ENCODE measurements at regions not wholly inside any gene's neighbourhood (a gene's known extent, or its start where the extent isn't known, plus 50 kb on each side); places are given as distances from the start of the nearest gene placed in this dataset.

GRCh38 chr15:97061392-97061791 lies 730.9 kb downstream of the NR2F2 start:
- CTCF ChIA-PET = no interaction called here

More at GRCh38 chr15:97061392-97061791, 730.9 kb downstream of the NR2F2 start:
- Mint-ChIP-seq H3K36me3 (peaks cover 2% of the 10 kb centered on the region; the same call in 1 of the 2 replicates), H3K4me1 (peaks cover 43% of the 10 kb centered on the region), H3K4me3 (0 out of 2 replicates have a peak overlapping the region, but pooled peaks have one; percentile 0), H3K27me3 (ENCODE audit: low read depth) (peaks cover 9% of the 10 kb centered on the region), H3K9me3 (peaks cover 13% of the 10 kb centered on the region), H3K27ac (peak overlapping the region; percentile 12; the same call in 1 of the 2 replicates)
- DNase-seq (ENCODE audit: low spot score) (no peak), ATAC-seq (peak; percentile 74)
- POLR2A ChIA-PET = no interaction called here
- TF ChIP-seq RORB (CRISPR knock-in tag; IDR thresholded peaks at IDR 0.05) = no peak
- no peak for TF ChIP-seq JUN (CRISPR knock-in tag; IDR thresholded peaks at IDR 0.05)
- TF ChIP-seq CREM (CRISPR knock-in tag; IDR thresholded peaks at IDR 0.05) = no peak
- no peak for TF ChIP-seq SMAD4 (CRISPR knock-in tag; IDR thresholded peaks at IDR 0.05)
- no peak for TF ChIP-seq MYBL2 (CRISPR knock-in tag; IDR thresholded peaks at IDR 0.05)
- TF ChIP-seq NR2C2 (CRISPR knock-in tag; IDR thresholded peaks at IDR 0.05) = no peak
- no peak for TF ChIP-seq ATF1 (CRISPR knock-in tag; IDR thresholded peaks at IDR 0.05)
- no peak for TF ChIP-seq AR (CRISPR knock-in tag; IDR thresholded peaks at IDR 0.05)
- no peak for TF ChIP-seq ZNF138 (CRISPR knock-in tag; conservative IDR thresholded peaks at IDR 0.05)
- TF ChIP-seq SP1 (CRISPR knock-in tag; conservative IDR thresholded peaks at IDR 0.05) = no peak
- no peak for TF ChIP-seq ZBTB21 (CRISPR knock-in tag; IDR thresholded peaks at IDR 0.05; ENCODE audit: borderline replicate concordance)
- no peak for TF ChIP-seq CTCF (IDR thresholded peaks at IDR 0.05)
- no peak for TF ChIP-seq PRDM15 (CRISPR knock-in tag; IDR thresholded peaks at IDR 0.05)
- TF ChIP-seq ZNF396 (CRISPR knock-in tag; IDR thresholded peaks at IDR 0.05; ENCODE audit: borderline replicate concordance) = no peak
- no peak for TF ChIP-seq HMGA2 (CRISPR knock-in tag; IDR thresholded peaks at IDR 0.05)
- TF ChIP-seq ZNF512 (CRISPR knock-in tag; IDR thresholded peaks at IDR 0.05; ENCODE audit: borderline replicate concordance) = no peak
- no peak for TF ChIP-seq E2F4 (CRISPR knock-in tag; IDR thresholded peaks at IDR 0.05; ENCODE audit: borderline replicate concordance, low read depth)

All from WTC11 (cell line).